ACHN (cell line): ENCODE measurements at regions not wholly inside any gene's neighbourhood (a gene's known extent, or its start where the extent isn't known, plus 50 kb on each side); places are given as distances from the start of the nearest gene placed in this dataset.
A peak's percentile ranks its signal among the peaks of the same experiment; 100 is the strongest.

Source experiments
- DNase-seq: peaks from one replicate; pipeline ENCODE4 v3.0.0-alpha.2; 2015
- in situ Hi-C: cut with HindIII; loops from 2 replicates; pipeline ENCODE4 v1.10.0; 2017; ENCODE audit warnings: low sequenced_read_pairs, low pct_ligation_motif_present, low pct_unique_long_range_greater_than_20kb

DNA sequence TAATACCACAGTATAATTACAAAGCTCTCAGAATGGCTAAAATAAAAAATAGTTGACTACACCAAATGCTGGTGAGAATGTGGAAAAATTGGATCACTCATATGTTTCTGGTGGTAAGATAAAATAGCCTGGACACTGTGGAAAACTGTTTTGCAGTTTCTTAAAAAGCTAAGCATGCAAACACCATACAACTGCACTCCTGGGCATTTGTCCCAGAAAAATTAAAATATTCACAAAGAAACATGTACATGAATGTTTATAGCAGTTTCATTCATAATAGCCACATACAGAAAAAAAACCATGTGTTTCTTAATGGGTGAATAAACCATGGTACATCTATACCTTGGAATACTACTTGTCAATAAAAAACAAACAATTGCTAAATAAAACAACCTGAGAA, 172.9 kb downstream of the AHR start:
- in situ Hi-C loops = no loop called here

DNA sequence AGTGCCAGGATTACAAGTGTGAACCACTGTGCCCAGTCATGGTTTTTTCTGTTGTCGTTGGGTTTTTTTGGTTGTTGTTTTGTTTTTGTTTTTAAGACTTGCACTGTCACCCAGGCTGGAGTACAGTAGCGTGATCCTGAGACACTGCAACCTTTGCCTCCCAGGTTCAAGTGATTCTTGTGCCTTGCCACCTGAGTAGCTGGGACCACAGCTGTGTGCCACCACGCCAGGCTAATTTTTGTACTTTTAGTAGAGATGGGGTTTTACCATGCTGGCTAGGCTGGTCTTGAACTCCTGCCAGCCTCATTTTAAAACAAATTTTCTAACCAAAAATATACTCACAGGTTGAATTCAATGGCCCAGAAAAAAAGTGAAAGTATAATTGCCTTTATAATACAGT, 174.1 kb downstream of the AHR start:
- in situ Hi-C loops = no loop called here
- no peak for DNase-seq

More for the DNA sequence above, 172.9 kb downstream of the AHR start:
- DNase-seq = no peak

- in situ Hi-C loops = no loop called here
- no peak for DNase-seq
These were observed 174.5 kb downstream of the AHR start for GRCh38 chr7:17472939-17473338.

DNA sequence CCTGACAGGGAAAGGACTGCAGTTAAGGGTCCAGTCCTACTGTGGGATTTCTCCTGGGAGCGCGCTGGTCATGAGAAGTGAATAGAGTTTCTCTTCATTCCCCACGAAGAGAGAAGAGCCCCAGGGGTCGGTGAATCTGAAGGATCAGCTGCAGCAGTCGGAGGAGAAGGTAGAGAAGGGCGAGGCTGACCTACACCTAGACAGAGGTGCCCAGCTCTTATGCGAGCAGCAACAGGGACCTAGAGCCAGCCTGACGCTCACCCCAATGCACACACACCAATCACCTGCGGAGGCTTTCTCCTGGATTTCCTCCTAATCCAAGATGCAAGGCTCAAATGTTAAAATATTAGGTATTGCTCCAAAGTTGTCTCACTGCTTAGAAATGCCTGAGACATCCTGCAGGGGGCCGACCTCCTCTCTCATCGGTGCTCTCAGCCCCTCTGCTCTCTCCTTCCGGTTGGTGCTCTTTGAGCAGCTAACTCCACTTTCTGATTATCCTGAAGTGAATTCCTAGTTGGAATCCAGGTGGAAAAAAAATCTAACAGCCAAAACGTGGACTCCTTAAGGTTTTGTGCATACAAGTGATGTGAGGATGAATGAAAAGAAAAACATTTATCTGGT, 176.4 kb downstream of the AHR start:
- in situ Hi-C loops = no loop called here
- peak; percentile 8 for DNase-seq

GRCh38 chr7:17477182-17477581, 178.7 kb downstream of the AHR start:
- DNase-seq = no peak
- in situ Hi-C loops = no loop called here

DNA sequence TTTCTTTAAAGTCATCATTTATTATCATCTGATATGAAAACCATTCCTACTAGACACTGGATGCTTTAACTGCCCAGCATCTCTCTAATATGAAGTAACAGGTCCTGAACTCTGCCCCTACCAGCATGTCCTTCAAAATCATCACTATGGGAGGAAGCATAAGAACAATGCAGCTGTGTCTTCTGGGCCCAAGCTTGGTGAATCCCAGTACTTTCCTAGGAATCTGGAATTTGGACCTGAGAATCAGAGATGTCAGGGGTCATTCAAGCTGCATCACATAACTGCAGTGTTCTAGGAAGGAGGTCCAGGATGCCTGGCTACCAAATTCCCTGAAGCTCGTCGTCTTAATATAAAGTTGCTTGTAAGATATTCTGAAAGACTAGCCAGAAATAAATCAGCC, 182.7 kb downstream of the AHR start:
- in situ Hi-C loops = no loop called here
- DNase-seq = no peak

- in situ Hi-C loops = no loop called here
- DNase-seq = no peak
These were observed 186.9 kb downstream of the AHR start for GRCh38 chr7:17485368-17485767.

DNA sequence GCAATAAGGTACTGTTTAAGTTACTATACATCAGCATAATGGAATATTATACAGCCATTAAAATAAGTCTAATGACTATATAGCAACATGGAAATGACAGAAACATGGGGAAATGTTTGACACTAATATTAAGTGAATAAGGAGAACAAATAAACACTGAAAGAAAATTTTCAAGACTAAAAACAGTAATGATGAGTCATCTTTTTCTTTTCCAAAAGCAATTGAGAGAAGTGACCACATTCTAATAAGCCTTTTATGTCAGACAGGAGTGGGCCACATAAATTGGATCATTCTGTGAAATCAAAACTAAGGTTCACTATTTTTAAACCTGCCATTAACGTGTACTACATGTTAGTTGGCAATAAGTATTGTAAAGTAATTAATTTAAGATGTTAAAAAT, 187.5 kb downstream of the AHR start:
- in situ Hi-C loops = no loop called here

GRCh38 chr7:17486835-17487234, 188.4 kb downstream of the AHR start:
- no peak for DNase-seq
- in situ Hi-C loops = no loop called here

More for the DNA sequence above, 187.5 kb downstream of the AHR start:
- DNase-seq = no peak

DNA sequence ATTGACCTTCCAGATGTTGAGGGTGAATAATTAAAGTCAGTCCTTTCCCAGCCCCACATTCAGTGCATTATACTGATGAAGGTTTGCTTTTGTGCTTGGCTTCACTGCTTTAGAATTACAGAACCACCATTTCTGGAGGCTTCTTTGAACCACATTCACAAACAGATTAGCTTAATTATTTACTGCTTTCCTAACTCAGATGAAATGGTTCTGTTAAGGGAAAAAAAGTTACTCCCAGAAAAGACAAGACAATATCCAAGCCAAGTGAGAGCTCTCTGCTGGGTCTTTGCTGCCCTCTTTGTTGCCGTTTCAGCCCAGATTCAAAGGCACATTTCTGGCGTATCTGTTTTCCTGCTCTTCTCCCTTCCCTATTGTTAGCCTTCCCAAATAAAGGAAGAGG, 188.9 kb downstream of the AHR start:
- DNase-seq = no peak
- in situ Hi-C loops = no loop called here

- in situ Hi-C loops = no loop called here
- DNase-seq = no peak
These were observed 190.4 kb downstream of the AHR start for GRCh38 chr7:17488829-17489228.

- DNase-seq = no peak
- in situ Hi-C loops = no loop called here
These were observed 191.5 kb downstream of the AHR start for GRCh38 chr7:17489961-17490360.

DNA sequence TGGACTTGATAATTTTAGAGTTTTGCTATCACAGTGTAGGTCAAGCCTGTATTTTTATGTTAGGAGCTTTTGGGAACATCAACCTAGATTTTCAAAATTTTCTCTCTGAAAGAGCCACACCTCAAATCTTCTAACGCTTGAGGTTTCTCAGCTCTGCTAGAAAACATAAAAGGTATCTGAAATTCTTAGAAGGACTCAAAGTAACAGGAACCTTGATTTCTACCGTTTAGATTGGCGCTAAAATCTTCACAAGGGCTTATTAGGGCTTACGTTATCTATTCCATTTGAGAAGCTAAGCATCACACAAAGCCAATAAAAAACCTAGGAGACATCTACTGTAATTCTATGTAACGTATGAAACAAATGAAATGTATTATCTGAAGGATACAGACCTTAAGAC, 192.4 kb downstream of the AHR start:
- in situ Hi-C loops = no loop called here
- no peak for DNase-seq

- in situ Hi-C loops = no loop called here
These were observed 194.0 kb downstream of the AHR start for GRCh38 chr7:17492437-17492836.

GRCh38 chr7:17493446-17493845, 195.0 kb downstream of the AHR start:
- no peak for DNase-seq
- in situ Hi-C loops = no loop called here

More at GRCh38 chr7:17492437-17492836, 194.0 kb downstream of the AHR start:
- DNase-seq = no peak

GRCh38 chr7:17495655-17496394, 197.4 kb downstream of the AHR start:
- in situ Hi-C loops = no loop called here
- DNase-seq = no peak

DNA sequence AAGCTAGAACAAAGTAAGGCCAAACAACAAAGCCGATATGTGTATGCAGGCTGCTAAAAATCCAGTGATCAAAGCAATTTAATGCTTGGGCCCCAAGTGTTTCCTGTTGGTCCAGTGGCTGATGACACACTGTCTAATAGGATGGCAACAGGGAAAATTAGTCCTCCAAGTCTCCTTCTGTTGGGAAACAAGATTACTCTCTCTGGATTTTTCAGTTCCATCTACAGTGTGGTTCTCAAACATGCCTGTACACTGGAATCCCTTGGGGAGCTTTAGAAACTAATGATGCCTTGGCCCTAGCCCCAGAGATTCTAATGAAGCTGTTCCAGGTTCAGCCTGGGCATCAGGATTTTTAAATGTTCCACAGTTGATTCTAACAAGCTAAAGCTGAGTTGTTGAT, 198.7 kb downstream of the AHR start:
- no peak for DNase-seq
- in situ Hi-C loops = no loop called here

DNA sequence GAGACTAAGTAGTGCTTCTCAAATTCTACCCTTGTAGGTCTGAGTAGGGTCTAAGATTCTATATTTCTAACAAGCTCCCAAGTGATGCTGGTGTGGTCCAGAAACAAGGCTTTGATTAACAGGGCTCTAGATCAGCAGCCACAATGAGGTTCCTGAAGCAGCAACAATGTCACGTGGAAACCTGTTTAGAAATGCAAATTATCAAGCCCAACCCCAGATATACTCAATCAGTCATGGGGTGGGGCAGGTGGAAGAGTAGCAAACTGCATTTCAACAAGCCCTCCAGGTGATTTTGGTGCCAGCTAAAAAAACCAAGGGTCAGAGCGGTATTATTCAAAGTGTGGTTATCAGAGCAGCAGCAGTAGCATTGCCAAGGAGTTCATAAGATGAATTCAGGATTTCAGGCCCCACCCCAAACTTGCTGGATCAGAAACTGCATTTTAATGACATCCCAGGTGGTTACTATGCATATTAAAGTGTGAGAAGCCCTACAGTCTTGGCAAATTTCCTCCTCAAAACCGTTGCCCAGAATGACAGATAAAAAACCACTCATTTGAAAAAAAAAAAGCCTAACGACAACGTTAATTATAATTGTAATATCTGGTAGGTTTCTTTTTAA, 199.2 kb downstream of the AHR start:
- in situ Hi-C loops = no loop called here
- DNase-seq = no peak

GRCh38 chr7:17498230-17498629, 199.8 kb downstream of the AHR start:
- in situ Hi-C loops = no loop called here
- DNase-seq = no peak

DNA sequence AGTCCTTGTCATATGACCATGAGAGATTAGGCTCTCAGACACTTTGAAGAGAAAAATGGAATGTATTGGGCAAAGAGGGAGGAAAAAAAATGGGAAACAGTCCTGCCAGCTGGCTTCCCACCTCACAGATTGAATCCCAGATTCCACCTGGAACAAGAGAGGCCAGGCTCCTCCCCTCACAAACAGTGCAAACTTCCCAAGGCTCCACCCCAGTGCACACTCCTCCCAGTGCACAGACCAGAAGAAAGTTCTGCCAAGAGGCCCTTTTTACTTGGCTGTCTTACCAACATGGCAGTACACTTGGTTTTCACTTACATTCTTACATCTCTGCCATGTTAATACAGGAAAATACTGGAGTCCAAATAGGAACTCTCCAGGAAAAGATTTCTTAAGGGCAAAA, 202.3 kb downstream of the AHR start:
- no peak for DNase-seq
- in situ Hi-C loops = no loop called here
